CD4-positive, alpha-beta T cell treated with Interferon gamma for 1 hour (primary cell): ENCODE measurements at regions not wholly inside any gene's neighbourhood (a gene's known extent, or its start where the extent isn't known, plus 50 kb on each side); places are given as distances from the start of the nearest gene placed in this dataset.

Experiments used
- DNase-seq: peaks from one replicate; pipeline ENCODE4 v3.0.0-alpha.2; 2020

- DNase-seq: no peak
Measured at GRCh38 chr18:24741321-24741720, 280.9 kb downstream of the HRH4 start.

DNA sequence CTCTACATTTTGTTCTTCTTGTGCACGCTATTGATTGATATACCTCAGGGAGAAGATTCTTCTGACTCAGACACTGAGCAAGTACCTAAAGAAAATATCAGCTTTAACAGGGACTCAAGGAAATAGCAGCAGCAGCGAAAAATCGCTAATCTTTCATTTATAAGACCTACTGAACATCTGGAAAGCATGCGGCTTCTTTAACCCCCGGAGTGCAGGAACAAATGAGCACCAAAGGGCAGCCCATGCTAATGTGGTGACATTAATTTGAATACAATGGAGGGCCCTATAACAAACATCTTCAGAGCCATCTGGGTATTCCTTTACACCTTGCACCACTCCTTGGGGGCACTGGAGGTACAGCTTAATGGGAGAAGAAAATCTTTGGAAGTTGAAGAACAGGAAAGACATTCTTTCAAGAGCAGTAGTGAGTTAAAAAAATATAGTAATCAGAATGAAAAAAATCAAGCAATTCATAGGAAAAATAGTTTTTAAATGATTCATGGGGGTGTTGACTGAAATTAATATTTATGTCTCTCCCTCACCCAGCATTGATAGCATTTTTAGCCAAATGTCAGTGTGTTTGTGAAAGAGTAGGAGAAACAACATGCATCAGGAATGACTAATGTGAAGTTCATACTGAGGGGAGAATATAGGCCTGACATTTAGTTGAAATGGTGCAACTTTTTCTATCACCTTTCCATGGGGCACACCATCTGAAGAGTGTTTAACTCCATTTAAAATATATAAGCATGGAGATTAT lies 281.7 kb downstream of the HRH4 start:
- DNase-seq: no peak

DNA sequence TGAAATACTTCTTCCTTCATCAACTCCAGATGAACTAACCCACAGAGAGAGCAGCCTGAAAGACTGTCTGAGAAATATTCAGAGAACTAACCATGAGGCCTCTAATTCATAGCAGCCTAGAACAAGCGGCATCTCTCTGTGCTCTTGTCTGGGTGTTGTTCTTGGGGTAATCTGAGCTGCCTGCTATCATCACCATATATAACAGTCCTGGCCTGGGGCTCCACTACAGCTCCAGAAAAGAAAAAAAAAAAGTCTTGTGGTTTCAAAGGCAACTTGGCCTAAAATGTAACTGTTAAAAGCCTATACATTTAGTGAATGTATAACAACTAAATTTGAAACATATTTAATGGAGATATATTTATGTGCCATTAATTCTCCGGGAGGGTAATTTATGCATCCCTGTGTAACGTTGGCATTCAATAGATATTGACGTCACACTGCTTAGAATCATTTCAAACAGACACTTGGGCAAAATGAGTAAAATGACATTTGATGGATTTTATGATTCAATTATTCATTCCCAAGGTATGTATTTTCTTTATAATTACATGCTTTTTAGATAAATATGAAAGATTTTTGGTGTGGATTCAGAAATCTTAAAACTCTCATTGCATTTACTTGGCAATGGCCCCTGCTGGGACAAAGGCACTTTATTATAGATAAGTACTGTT lies 294.3 kb downstream of the HRH4 start:
- no peak for DNase-seq

DNA sequence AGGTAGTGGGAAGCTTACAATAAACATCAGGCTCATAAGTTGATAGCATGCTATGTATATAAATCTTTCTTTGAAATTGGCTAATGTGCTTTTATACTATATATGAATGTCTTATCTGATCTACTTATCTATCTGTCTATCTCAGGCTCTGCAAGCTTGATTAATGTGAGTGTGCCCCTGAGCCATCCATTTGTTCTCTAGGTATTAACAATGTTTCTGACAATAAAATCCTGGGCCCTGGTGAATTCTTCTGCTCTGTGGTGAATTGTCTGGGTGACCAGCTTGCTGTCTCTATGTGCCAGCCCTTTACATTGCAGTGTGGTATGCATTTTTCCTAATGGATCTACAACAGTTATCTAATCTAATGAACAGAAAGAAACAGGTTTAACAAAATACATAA lies 295.9 kb downstream of the HRH4 start:
- no peak for DNase-seq

GRCh38 chr18:24757134-24757533 lies 296.7 kb downstream of the HRH4 start:
- DNase-seq: no peak

- DNase-seq: no peak
Measured at GRCh38 chr18:24761765-24762164, 301.3 kb downstream of the HRH4 start.

GRCh38 chr18:24762511-24762910 lies 302.1 kb downstream of the HRH4 start:
- DNase-seq: no peak

DNA sequence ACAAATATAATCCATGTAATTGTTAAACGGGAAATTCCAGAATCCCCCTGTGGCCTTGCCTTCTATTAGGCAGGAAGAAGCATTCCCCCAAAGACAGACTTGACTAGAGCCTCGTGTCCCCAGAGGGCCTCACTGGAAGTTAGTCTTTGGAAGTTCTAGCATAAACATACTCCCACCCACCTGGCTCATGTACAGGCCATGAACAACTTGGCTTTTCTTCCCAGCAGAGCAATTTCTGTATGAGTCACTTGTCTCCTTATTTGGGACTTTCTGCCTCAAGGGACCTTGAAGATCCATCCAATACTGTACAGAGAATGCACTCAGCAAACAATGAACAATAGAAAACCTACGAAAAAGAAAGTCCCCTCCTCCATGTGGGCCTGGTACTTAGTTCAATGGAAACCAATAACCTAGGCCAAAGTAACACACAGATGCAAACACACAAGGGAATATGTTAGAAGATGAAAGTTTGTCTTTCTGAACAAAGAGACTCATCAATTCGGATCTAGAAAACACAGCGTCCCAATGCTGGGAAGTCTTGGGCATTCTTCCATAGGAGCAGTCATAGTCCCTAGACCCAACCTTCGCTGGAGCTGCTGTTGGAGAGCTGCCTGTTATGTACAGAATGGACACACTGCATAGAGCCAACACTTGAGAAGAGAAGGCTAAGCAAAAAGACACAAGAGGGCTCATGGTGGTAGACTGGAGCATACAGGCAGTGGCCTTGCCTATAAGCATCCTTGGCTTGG lies 303.5 kb downstream of the HRH4 start:
- no peak for DNase-seq

- DNase-seq: no peak
Measured at GRCh38 chr18:24764766-24765165, 304.3 kb downstream of the HRH4 start.

DNA sequence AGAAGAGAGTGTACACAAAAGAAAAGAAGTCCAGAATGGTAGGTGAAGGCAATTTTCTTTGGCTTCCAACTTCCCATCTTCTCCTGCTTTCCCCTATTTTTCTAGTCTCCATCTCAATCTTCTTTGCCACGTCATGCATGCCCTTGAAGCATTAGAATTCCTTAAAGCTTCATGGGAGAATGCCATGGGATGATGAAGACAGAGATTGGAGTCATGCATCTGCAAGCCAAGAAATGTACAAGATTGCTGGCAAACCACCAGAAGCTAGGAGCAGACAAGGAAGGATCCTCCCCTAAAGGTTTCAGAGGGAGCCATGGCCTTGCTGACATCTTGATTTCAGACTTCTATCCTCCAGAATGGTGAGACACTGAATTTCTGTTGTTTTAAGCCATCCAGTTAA lies 305.9 kb downstream of the HRH4 start:
- DNase-seq: no peak

DNA sequence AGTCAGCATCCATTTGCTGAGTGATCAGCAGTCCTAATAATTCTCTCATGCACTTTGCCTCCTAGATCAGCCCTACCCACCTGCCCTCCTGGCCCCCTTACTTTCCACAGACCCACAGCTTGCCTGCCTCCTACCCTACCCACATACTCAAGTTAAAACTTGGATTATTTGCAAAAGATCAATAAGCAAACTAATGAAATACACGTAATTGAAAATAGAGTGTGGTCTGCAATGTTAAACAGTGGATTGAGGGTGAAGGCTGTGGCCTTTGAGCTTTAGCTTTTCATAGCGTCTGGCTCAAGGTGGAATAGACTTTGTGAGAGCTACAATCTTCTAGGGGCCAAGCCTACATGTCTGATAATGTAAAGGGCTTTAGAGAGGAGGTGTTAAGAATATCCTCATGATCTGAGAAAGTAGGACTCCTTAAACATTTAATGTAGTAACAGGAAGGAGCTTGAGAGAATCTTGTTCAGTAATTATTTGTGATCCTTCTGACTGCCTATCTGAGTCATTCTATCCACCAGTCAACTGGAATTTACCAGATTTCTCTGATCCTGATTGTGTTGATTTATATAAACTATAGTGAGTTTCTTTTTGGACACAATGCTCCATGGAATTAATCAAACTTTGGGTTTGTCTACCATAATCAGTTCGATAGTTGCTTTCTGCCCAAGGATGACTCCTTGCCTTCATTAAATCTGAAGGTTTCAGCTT lies 310.0 kb downstream of the HRH4 start:
- no peak for DNase-seq

GRCh38 chr18:24771300-24771699 lies 310.9 kb downstream of the HRH4 start:
- DNase-seq: no peak

GRCh38 chr18:24773101-24773500 lies 312.7 kb downstream of the HRH4 start:
- no peak for DNase-seq

DNA sequence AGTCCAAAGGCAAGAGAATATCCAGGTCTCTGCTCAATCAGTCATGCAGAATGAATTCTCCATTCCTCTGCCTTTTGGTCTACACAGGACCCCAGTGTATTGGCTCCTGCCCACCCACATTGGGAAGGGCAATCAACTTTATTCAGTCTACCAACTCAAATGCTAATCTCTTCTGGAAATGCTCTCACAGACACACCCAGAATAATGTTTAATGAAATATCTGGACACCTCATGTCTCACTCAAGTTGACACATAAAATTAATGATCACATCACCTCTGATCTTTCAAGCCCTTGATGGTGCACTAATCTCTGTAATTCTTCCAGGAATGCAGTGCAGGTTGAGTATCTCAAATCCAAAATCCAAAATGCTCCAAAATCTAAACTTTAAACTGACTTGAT lies 315.6 kb downstream of the HRH4 start:
- no peak for DNase-seq

DNA sequence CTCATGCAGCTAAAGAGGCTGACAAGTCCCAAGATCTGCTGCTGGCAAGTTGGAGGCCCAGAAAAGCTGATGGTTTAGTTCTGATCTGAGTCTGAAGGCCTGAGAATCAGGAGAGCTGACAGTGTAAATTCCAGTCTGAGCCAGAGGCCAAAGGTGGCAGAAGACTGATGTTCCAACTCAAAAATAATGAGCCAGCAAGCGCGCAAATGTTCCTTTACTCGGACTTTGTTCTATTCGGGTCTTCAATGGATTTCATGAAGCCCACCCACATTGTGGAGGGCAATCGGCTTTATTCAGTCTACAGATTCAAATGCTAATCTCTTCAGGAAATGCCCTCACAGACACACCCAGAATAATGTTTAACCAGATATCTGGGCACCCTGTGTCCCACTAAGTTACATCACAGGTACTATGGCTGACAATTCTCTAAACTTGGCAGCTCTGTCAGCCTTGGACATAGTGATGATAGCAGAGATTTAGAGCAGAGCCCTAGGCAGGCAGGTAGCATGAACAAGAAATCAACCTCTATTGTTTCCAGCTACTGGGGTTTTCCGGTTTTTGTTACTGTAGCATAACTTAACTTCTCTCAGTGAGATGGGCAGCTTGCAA lies 318.5 kb downstream of the HRH4 start:
- DNase-seq: no peak

GRCh38 chr18:24782566-24782965 lies 322.1 kb downstream of the HRH4 start:
- DNase-seq: no peak

DNA sequence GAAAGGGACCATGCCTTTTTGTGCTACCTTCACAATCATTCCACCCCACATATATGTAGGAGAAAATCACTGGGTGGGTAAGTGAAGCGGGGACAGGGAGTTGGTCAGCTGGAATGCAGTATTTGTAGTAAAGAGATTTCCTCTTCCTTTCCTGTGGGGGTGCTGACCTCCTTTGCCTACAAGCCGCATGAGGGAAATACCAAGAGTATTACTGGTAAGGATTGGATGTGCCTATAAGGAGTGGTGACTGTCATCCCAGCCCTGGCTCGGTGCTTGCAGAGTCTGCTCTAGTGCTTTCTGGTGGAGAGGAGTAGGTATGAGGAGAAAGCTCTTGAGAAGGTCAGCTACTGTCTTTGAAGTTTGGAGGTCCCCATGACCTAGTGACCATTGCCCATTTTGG lies 324.6 kb downstream of the HRH4 start:
- DNase-seq: no peak

DNA sequence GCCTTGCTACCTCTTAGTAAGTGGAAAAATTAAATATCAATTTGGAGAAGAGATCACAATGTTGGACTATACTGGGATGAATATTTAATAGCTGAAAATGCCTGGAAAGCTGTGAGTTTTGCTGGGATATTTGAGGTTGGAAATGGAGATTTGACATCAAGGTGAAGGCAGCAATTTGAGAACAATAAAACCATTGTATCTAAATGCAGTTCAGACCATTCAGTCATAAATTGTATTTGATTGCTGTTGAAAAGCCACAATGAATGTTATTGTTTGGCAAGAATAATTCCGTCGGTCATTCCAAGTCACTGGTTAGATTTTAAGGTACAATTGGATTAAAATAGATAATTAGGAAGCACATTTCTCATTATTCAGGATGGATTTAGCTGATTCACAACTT lies 325.6 kb downstream of the HRH4 start:
- DNase-seq: no peak

DNA sequence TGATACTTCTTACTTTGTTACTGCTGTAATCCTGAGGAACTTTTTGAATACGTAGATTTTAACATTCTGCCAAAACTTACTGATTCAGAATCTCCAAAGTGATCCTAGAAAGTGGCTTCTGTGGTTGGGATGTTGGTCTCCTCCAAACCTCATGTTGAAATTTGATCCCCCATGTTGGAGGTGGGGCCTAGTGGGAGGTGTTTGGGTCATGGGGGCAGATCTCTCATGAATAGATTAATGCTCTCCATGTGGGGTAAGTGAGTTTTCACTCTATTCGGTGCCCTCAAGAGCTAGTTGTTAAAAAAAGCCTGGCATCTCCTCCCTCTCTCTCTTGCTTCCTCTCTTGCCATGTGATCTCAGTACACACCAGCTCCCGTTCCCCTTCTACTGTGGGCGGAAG lies 329.9 kb downstream of the HRH4 start:
- no peak for DNase-seq

GRCh38 chr18:24791751-24792545 lies 331.5 kb downstream of the HRH4 start:
- no peak for DNase-seq

DNA sequence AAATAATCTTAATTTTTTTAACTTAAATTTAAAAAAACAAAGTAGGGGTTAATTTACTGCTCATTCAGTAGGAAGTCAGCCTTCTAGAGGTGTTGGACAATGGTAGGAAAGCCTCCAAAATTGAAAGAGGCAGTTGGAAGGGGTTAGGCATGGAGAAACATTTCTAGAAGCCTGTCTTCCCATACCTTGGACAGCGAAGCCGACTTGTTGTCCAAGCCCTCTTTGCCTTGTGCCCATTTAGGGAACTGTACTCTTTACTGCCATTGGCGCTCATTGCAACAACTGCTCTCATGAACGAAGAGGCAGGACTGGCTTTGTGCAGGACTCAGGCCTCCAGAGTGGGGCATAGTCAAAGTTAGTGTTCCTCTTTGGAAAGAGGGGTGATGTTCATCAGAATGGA lies 333.3 kb downstream of the HRH4 start:
- no peak for DNase-seq

DNA sequence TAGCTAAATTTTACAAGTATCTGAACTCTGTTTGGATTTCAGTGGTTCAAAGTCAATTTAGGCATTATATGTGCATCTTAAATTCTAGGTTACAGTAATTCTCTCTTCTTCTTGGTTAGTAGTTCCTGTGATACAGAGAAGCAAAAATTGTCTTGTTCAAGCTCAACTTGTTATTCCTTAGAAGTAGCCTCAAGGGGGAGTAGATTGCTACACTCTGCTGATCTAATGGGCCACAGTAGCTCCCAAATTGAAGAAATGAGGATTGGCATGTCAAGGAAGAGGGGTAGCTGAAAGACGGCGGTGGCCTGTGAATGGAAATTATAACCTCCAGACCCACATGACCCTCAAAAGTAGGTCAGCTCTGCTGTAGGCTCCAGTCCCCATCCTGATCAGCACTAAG lies 334.7 kb downstream of the HRH4 start:
- no peak for DNase-seq
